ENCODE measurements at regions not wholly inside any gene's neighbourhood (a gene's known extent, or its start where the extent isn't known, plus 50 kb on each side); places are given as distances from the start of the nearest gene placed in this dataset.
A peak's percentile ranks its signal among the peaks of the same experiment; 100 is the strongest.

DNA sequence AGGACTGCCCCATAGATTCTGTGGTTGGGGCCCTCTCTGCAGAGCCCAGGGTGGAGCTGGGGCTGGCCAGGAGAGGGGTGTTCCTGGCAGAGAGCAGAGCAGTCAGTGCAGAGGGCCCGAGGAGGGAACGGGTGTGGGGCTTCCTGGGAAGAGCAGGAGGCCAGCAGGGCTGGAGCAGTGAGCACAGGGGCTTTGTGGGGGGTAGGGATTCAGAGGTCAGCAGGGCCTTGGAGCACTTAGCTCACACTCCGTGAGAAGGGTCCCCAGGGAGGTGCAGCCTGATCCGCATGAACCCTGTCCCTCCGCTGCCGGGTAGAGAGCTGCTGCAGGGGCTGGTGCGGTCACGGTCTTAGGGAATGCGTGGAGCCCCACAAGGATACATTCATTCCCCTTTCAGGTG lies 113.0 kb upstream of the CIBAR2 start:
- in situ Hi-C loops (cut with MboI; ENCODE audit: low pct_ligation_motif_present in 1 of 4, low pct_unique_long_range_greater_than_20kb in 1 of 4, low sequenced_read_pairs in 3 of 4) (no loop called here), intact Hi-C loops (cut with DNase I; ENCODE audit: low total_unique reads) (no loop called here)
- Histone ChIP-seq H3K4me1 (peaks cover 0 to 19% (median 15%) of the 10 kb centered on the region in 4 donors), H3K4me3 (no peak overlapping the region), H3K27me3 (no peaks in the 10 kb centered on the region), H3K9me3 (no peaks in the 10 kb centered on the region), H3K27ac (no peak overlapping the region), H3K36me3 (no peaks in the 10 kb centered on the region)
- no peak for DNase-seq
- no peak for TF ChIP-seq POLR2AphosphoS5 (IDR thresholded peaks at IDR 0.05)
- TF ChIP-seq EP300 (IDR thresholded peaks at IDR 0.05; ENCODE audit: low read depth): no peak
- no peak for TF ChIP-seq POLR2A (IDR thresholded peaks at IDR 0.05)
- TF ChIP-seq, protein P1, sequence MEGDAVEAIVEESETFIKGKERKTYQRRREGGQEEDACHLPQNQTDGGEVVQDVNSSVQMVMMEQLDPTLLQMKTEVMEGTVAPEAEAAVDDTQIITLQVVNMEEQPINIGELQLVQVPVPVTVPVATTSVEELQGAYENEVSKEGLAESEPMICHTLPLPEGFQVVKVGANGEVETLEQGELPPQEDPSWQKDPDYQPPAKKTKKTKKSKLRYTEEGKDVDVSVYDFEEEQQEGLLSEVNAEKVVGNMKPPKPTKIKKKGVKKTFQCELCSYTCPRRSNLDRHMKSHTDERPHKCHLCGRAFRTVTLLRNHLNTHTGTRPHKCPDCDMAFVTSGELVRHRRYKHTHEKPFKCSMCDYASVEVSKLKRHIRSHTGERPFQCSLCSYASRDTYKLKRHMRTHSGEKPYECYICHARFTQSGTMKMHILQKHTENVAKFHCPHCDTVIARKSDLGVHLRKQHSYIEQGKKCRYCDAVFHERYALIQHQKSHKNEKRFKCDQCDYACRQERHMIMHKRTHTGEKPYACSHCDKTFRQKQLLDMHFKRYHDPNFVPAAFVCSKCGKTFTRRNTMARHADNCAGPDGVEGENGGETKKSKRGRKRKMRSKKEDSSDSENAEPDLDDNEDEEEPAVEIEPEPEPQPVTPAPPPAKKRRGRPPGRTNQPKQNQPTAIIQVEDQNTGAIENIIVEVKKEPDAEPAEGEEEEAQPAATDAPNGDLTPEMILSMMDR (IDR thresholded peaks at IDR 0.05): no peak
- 81% methylated on average over 9 of the region's 9 CpGs; no CpG with 5 or more reads in 1 of the 2 donors for WGBS, 2 donors (ENCODE audit: low coverage in 1 of 2)

DNA sequence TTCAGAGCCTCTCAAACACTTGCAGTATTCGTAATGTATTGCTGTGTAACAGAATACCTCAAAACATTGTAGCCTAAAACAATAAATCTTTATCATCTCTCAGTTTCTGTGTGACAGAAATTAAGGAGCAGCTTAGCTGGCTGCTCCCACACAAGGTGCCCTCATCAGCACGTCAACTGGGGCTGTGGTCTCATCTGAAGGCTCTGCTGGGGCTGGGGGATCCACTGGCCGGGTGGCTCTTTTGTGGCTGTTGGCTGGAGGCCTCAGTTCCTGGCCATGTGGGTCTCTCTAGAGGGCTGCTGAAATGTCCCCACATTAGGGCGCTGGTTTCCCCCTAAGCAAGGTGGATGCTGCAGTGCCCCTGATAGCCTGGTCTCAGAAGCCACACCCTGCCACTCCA lies 113.4 kb upstream of the CIBAR2 start:
- DNase-seq: no peak
- in situ Hi-C loops (cut with MboI; ENCODE audit: low pct_ligation_motif_present in 1 of 4, low pct_unique_long_range_greater_than_20kb in 1 of 4, low sequenced_read_pairs in 3 of 4) (no loop called here), intact Hi-C loops (cut with DNase I; ENCODE audit: low total_unique reads) (no loop called here)
- WGBS, 2 donors (ENCODE audit: low coverage in 1 of 2): 89% methylated on average over 4 of the region's 4 CpGs; no CpG with 5 or more reads in 1 of the 2 donors
- Histone ChIP-seq H3K9me3 (no peaks in the 10 kb centered on the region), H3K27me3 (no peaks in the 10 kb centered on the region), H3K4me3 (no peak overlapping the region), H3K36me3 (no peaks in the 10 kb centered on the region), H3K4me1 (peaks cover 0 to 14% (median 12%) of the 10 kb centered on the region in 4 donors), H3K27ac (no peak overlapping the region)
- TF ChIP-seq, protein P1 (IDR thresholded peaks at IDR 0.05): no peak
- no peak for TF ChIP-seq POLR2A (IDR thresholded peaks at IDR 0.05)
- TF ChIP-seq EP300 (IDR thresholded peaks at IDR 0.05; ENCODE audit: low read depth): no peak
- no peak for TF ChIP-seq POLR2AphosphoS5 (IDR thresholded peaks at IDR 0.05)

DNA sequence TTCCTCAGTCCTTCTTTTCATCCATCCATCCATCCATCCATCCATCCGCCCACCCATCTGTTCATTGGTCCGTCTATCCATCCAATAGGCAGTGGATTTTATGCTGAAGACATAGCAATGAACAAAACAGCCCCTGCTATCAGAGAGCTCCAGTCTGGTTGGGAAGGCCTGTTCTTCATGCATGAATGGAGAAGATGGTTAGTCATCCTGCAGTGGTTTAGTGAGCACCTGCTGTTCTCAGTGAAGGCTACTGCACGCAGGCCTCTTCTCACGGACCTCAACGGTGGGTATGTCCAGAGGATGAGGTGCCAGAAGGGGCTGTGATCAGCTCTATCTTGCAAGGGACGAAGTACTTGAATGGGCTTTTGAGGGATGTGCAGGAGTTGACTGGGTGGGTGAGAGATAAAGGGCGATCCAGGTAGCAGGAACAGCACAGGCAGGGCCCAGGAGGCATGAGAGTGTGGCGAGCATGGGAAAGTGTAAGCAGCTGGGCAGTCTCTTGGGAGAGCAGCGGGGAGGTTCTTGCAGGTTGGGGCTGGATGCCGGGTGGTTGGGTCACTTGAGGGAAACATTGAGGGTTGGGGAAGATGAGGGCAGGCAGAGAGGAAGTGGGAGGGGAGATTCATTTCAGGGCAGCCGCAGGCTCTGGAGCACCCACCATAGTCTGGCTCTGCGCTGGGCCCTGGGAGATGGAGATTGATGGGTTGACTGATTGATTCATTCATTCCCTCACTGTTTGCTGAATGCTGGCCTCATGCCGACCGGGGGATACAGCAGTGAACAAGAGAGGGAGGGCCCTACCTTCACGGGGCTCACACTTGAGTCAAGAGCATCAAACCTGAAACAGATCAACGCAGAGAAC lies 115.0 kb upstream of the CIBAR2 start:
- peaks cover 4 to 18% (median 10%) of the 10 kb centered on the region in 4 donors for H3K4me1 ChIP-seq
- in situ Hi-C loops (cut with MboI; ENCODE audit: low pct_ligation_motif_present in 1 of 4, low pct_unique_long_range_greater_than_20kb in 1 of 4, low sequenced_read_pairs in 3 of 4): no loop called here
- 69 to 71% methylated on average over 6 to 16 of the region's 16 CpGs for WGBS, 2 donors (ENCODE audit: low coverage in 1 of 2)
- H3K27me3 ChIP-seq: no peaks in the 10 kb centered on the region
- intact Hi-C loops (cut with DNase I; ENCODE audit: low total_unique reads): no loop called here
- no peaks in the 10 kb centered on the region for H3K9me3 ChIP-seq
- no peak for DNase-seq
- no peak overlapping the region for H3K27ac ChIP-seq
- no peak for TF ChIP-seq EP300 (IDR thresholded peaks at IDR 0.05; ENCODE audit: low read depth)
- no peak for TF ChIP-seq POLR2AphosphoS5 (IDR thresholded peaks at IDR 0.05)
- TF ChIP-seq, protein P1 (IDR thresholded peaks at IDR 0.05): no peak
- TF ChIP-seq POLR2A (IDR thresholded peaks at IDR 0.05): no peak
- H3K4me3 ChIP-seq: no peak overlapping the region
- no peaks in the 10 kb centered on the region for H3K36me3 ChIP-seq

DNA sequence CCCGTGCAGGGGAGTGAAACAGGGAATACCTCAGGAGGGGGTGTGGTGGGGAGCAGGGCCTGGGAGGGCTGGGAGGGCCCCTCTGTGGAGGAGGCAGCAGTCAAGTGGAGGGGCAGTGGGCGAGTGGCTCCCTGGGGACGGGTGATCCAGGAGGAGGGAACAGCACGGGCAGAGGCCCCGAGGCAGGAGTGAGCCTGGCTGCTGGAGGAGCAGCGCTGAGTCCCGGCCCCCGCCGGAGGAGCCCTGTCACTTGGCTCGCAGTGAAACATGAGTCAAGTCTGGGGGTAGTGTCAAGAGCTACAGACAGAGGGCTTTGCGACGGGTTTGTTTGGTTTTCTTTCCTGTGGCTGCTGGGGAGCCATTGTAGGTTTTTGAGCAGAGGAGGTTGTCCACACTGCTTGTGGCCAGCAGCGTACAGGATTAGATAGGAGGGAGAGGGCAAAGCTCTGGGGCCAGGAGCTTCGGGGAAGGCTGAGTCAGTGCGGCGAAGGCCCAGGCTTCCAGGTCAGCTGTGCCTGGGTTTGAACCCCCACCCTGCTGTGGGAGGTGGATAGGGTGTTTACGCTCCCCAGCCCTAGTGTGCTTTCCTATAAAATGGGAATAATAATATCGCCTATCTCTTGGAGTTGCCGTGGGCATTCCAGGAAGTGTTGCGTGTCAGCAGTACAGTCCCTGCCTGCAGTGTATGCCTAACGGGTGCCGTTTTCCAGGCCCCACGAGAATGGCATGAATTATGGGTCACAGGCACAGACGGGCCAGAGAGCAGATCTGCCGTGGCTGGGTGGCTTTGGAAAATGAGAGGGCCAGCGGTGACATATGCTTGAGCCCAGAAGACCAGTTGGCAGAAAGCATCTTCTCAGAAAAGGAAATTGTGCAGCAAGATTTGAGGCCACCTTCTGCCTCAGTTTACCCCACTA lies 115.9 kb upstream of the CIBAR2 start:
- intact Hi-C loops (cut with DNase I; ENCODE audit: low total_unique reads) (no loop called here), in situ Hi-C loops (cut with MboI; ENCODE audit: low pct_ligation_motif_present in 1 of 4, low pct_unique_long_range_greater_than_20kb in 1 of 4, low sequenced_read_pairs in 3 of 4) (no loop called here)
- Histone ChIP-seq H3K27me3 (no peaks in the 10 kb centered on the region), H3K4me3 (no peak overlapping the region), H3K27ac (peak overlapping the region in 1 of 4 donors; percentile 22), H3K4me1 (peaks cover 4 to 21% (median 10%) of the 10 kb centered on the region in 4 donors), H3K36me3 (no peaks in the 10 kb centered on the region), H3K9me3 (no peaks in the 10 kb centered on the region)
- 78 to 97% methylated on average over 5 to 26 of the region's 26 CpGs for WGBS, 2 donors (ENCODE audit: low coverage in 1 of 2)
- TF ChIP-seq EP300 (IDR thresholded peaks at IDR 0.05; ENCODE audit: low read depth) (no peak), POLR2AphosphoS5 (IDR thresholded peaks at IDR 0.05) (no peak), POLR2A (IDR thresholded peaks at IDR 0.05) (no peak)
- TF ChIP-seq, protein P1 (IDR thresholded peaks at IDR 0.05): no peak
- no peak for DNase-seq
